ENCODE measurements at regions not wholly inside any gene's neighbourhood (a gene's known extent, or its start where the extent isn't known, plus 50 kb on each side); places are given as distances from the start of the nearest gene placed in this dataset.

GRCh38 chr14:56063131-56063530, 55.1 kb upstream of the PELI2 start:
- Histone ChIP-seq H3K79me2 (ENCODE audit: control insufficient read depth, insufficient read depth, low read length) (no peaks in the 10 kb centered on the region), H3K27ac (ENCODE audit: insufficient read depth, low read depth, low read length) (no peak overlapping the region), H3K9me1 (replicated peaks; ENCODE audit: control insufficient read depth, extremely low read depth, insufficient read depth, low read length) (no peaks in the 10 kb centered on the region), H4K20me1 (replicated peaks; ENCODE audit: control insufficient read depth, extremely low read depth, insufficient read depth, low read length) (no peaks in the 10 kb centered on the region), H3K4me2 (ENCODE audit: insufficient read depth, low read length) (no peak overlapping the region), H3K4me1 (ENCODE audit: control insufficient read depth, extremely low read depth, insufficient read depth, low read length) (no peaks in the 10 kb centered on the region), H3K36me3 (ENCODE audit: control insufficient read depth in 2 of 2, extremely low read depth in 1 of 2, insufficient read depth in 2 of 2, low read length in 2 of 2) (no peaks in the 10 kb centered on the region), H2AFZ (ENCODE audit: low read depth, low read length) (no peak overlapping the region), H3K9me3 (replicated peaks; ENCODE audit: control insufficient read depth, insufficient read depth, low read length) (no peaks in the 10 kb centered on the region), H3K27me3 (ENCODE audit: control insufficient read depth in 2 of 2, insufficient read depth in 2 of 2, low read length in 2 of 2) (peaks cover 4 to 7% of the 10 kb centered on the region in 2 experiments), H3K9ac (replicated peaks; ENCODE audit: extremely low read depth, insufficient read depth, low read length) (no peak overlapping the region), H3K4me3 (replicated peaks in 1 of 3; ENCODE audit: insufficient read depth in 1 of 3, low read depth in 1 of 3, low read length in 3 of 3) (no peak overlapping the region)
- TF ChIP-seq CTCF (IDR thresholded peaks at IDR 0.05; ENCODE audit: extremely low read depth in 1 of 2, insufficient read depth in 1 of 2, low read depth in 1 of 2, low read length in 2 of 2) (no peak), JUN (IDR thresholded peaks at IDR 0.05; ENCODE audit: borderline replicate concordance, insufficient read depth, insufficient read length, low read depth) (no peak), MYC (IDR thresholded peaks at IDR 0.05; ENCODE audit: low read depth, low read length) (no peak), POLR2A (IDR thresholded peaks at IDR 0.05; ENCODE audit: low read depth, low read length) (no peak), FOS (IDR thresholded peaks at IDR 0.05; ENCODE audit: borderline replicate concordance, insufficient read depth, low read length) (no peak), POLR2AphosphoS5 (IDR thresholded peaks at IDR 0.05; ENCODE audit: insufficient read depth, low read depth, low read length) (no peak), EZH2 (IDR thresholded peaks at IDR 0.05; ENCODE audit: borderline replicate concordance, low read depth, low read length, severe bottlenecking) (no peak), MAX (IDR thresholded peaks at IDR 0.05; ENCODE audit: insufficient read depth, insufficient read length) (no peak), GATA2 (IDR thresholded peaks at IDR 0.05; ENCODE audit: insufficient read depth, insufficient read length, low read depth, low read length) (no peak)
- FAIRE-seq (no peak), DNase-seq (ENCODE audit: low read depth, low spot score) (no peak)
- dilution Hi-C loops (cut with MboI; ENCODE audit: extremely low pct_ligation_motif_present, low sequenced_read_pairs) (no loop called here), intact Hi-C loops (cut with micrococcal nuclease) (no loop called here)
- BruUV-seq (replicated peaks), result no TSS peak
- ChIA-PET CTCF (no interaction called here), POLR2A (no interaction called here)
